IgD-negative memory B cell (primary cell): ENCODE measurements at regions not wholly inside any gene's neighbourhood (a gene's known extent, or its start where the extent isn't known, plus 50 kb on each side); places are given as distances from the start of the nearest gene placed in this dataset.

Experiments used
- H3K27ac Mint-ChIP-seq, 3 donors: one replicate each; pipeline ENCODE4 v1.8.0; 2020 to 2022; ENCODE audit warnings: mild to moderate bottlenecking in 3 of 3, mixed read lengths in 3 of 3, moderate library complexity in 1 of 3
- H3K27me3 Mint-ChIP-seq: one replicate; pipeline ENCODE4 v1.8.0; 2021; ENCODE audit warnings: mixed read lengths
- H3K36me3 Mint-ChIP-seq: one replicate; pipeline ENCODE4 v1.8.0; 2020; ENCODE audit warnings: mild to moderate bottlenecking, mixed read lengths
- H3K4me1 Mint-ChIP-seq, 3 donors: one replicate each; pipeline ENCODE4 v1.8.0; 2020 to 2022; ENCODE audit warnings: mixed read lengths in 3 of 3, mild to moderate bottlenecking in 1 of 3
- H3K4me3 Mint-ChIP-seq, 4 donors: one replicate each; pipeline ENCODE4 v1.8.0; 2020 to 2022; ENCODE audit warnings: mild to moderate bottlenecking in 4 of 4, mixed read lengths in 4 of 4, moderate library complexity in 3 of 4
- H3K9me3 Mint-ChIP-seq, 3 donors: one replicate each; pipeline ENCODE4 v1.8.0; 2020 to 2021; ENCODE audit warnings: mixed read lengths in 3 of 3, mild to moderate bottlenecking in 1 of 3

GRCh38 chr6:134725590-134725989 lies 224.3 kb downstream of the ALDH8A1 start:
- Mint-ChIP-seq H3K27me3 (peaks cover 3% of the 10 kb centered on the region), H3K4me3 (no peak overlapping the region), H3K36me3 (no peaks in the 10 kb centered on the region), H3K4me1 (no peaks in the 10 kb centered on the region), H3K9me3 (no peaks in the 10 kb centered on the region), H3K27ac (no peak overlapping the region)

GRCh38 chr6:134724771-134725340 lies 225.0 kb downstream of the ALDH8A1 start:
- Mint-ChIP-seq H3K4me3 (no peak overlapping the region), H3K9me3 (no peaks in the 10 kb centered on the region), H3K27me3 (peaks cover 3% of the 10 kb centered on the region), H3K27ac (no peak overlapping the region), H3K4me1 (no peaks in the 10 kb centered on the region), H3K36me3 (no peaks in the 10 kb centered on the region)

GRCh38 chr6:134723081-134723871 lies 226.6 kb downstream of the ALDH8A1 start:
- Mint-ChIP-seq H3K4me1 (no peaks in the 10 kb centered on the region), H3K36me3 (no peaks in the 10 kb centered on the region), H3K27me3 (peaks cover 3% of the 10 kb centered on the region), H3K27ac (no peak overlapping the region), H3K9me3 (no peaks in the 10 kb centered on the region), H3K4me3 (no peak overlapping the region)

GRCh38 chr6:134722200-134722870 lies 227.6 kb downstream of the ALDH8A1 start:
- H3K36me3 Mint-ChIP-seq = no peaks in the 10 kb centered on the region
- no peaks in the 10 kb centered on the region for H3K4me1 Mint-ChIP-seq
- no peaks in the 10 kb centered on the region for H3K9me3 Mint-ChIP-seq
- peaks cover 3% of the 10 kb centered on the region for H3K27me3 Mint-ChIP-seq
- no peak overlapping the region for H3K4me3 Mint-ChIP-seq
- no peak overlapping the region for H3K27ac Mint-ChIP-seq

GRCh38 chr6:134721060-134721405 lies 228.9 kb downstream of the ALDH8A1 start:
- no peaks in the 10 kb centered on the region for H3K36me3 Mint-ChIP-seq
- H3K27ac Mint-ChIP-seq = no peak overlapping the region

GRCh38 chr6:134720353-134721059 lies 229.4 kb downstream of the ALDH8A1 start:
- H3K27ac Mint-ChIP-seq = no peak overlapping the region
- no peaks in the 10 kb centered on the region for H3K36me3 Mint-ChIP-seq
- no peaks in the 10 kb centered on the region for H3K9me3 Mint-ChIP-seq
- H3K4me1 Mint-ChIP-seq = no peaks in the 10 kb centered on the region
- H3K4me3 Mint-ChIP-seq = no peak overlapping the region
- H3K27me3 Mint-ChIP-seq = peaks cover 3% of the 10 kb centered on the region

More at GRCh38 chr6:134721060-134721405, 228.9 kb downstream of the ALDH8A1 start:
- H3K4me3 Mint-ChIP-seq = no peak overlapping the region
- no peaks in the 10 kb centered on the region for H3K9me3 Mint-ChIP-seq
- no peaks in the 10 kb centered on the region for H3K4me1 Mint-ChIP-seq
- peaks cover 3% of the 10 kb centered on the region for H3K27me3 Mint-ChIP-seq

- Mint-ChIP-seq H3K9me3 (no peaks in the 10 kb centered on the region), H3K27ac (no peak overlapping the region), H3K4me3 (no peak overlapping the region), H3K36me3 (no peaks in the 10 kb centered on the region), H3K27me3 (peaks cover 5% of the 10 kb centered on the region), H3K4me1 (no peaks in the 10 kb centered on the region)
These were observed 230.0 kb downstream of the ALDH8A1 start for GRCh38 chr6:134719911-134720310.

GRCh38 chr6:134719286-134719685 lies 230.6 kb downstream of the ALDH8A1 start:
- Mint-ChIP-seq H3K4me1 (peaks cover 0 to 3% (median 0%) of the 10 kb centered on the region in 3 donors), H3K36me3 (peaks cover 1% of the 10 kb centered on the region), H3K27me3 (peaks cover 7% of the 10 kb centered on the region), H3K27ac (no peak overlapping the region), H3K4me3 (no peak overlapping the region), H3K9me3 (no peaks in the 10 kb centered on the region)

- Mint-ChIP-seq H3K4me1 (peaks cover 0 to 3% (median 0%) of the 10 kb centered on the region in 3 donors), H3K27me3 (peaks cover 11% of the 10 kb centered on the region), H3K27ac (no peak overlapping the region), H3K9me3 (no peaks in the 10 kb centered on the region), H3K4me3 (no peak overlapping the region), H3K36me3 (peaks cover 3% of the 10 kb centered on the region)
These were observed 235.2 kb downstream of the ALDH8A1 start for GRCh38 chr6:134714679-134715078.

- Mint-ChIP-seq H3K4me3 (no peak overlapping the region), H3K27ac (no peak overlapping the region), H3K36me3 (peaks cover 3% of the 10 kb centered on the region), H3K9me3 (no peaks in the 10 kb centered on the region), H3K27me3 (peaks cover 11% of the 10 kb centered on the region), H3K4me1 (peaks cover 0 to 3% (median 0%) of the 10 kb centered on the region in 3 donors)
These were observed 235.8 kb downstream of the ALDH8A1 start for GRCh38 chr6:134714113-134714512.

- no peak overlapping the region for H3K27ac Mint-ChIP-seq
- no peaks in the 10 kb centered on the region for H3K9me3 Mint-ChIP-seq
- H3K4me1 Mint-ChIP-seq = peaks cover 0 to 3% (median 0%) of the 10 kb centered on the region in 3 donors
- peaks cover 14% of the 10 kb centered on the region for H3K27me3 Mint-ChIP-seq
- H3K4me3 Mint-ChIP-seq = no peak overlapping the region
- H3K36me3 Mint-ChIP-seq = peaks cover 3% of the 10 kb centered on the region
These were observed 237.6 kb downstream of the ALDH8A1 start for GRCh38 chr6:134712311-134712710.

GRCh38 chr6:134708079-134708478 lies 241.8 kb downstream of the ALDH8A1 start:
- H3K36me3 Mint-ChIP-seq = peaks cover 1% of the 10 kb centered on the region
- H3K4me1 Mint-ChIP-seq = no peaks in the 10 kb centered on the region
- H3K9me3 Mint-ChIP-seq = no peaks in the 10 kb centered on the region
- H3K27ac Mint-ChIP-seq = no peak overlapping the region
- no peak overlapping the region for H3K4me3 Mint-ChIP-seq
- peaks cover 10% of the 10 kb centered on the region for H3K27me3 Mint-ChIP-seq

GRCh38 chr6:134707342-134708031 lies 242.4 kb downstream of the ALDH8A1 start:
- no peak overlapping the region for H3K27ac Mint-ChIP-seq
- no peaks in the 10 kb centered on the region for H3K4me1 Mint-ChIP-seq
- H3K4me3 Mint-ChIP-seq = no peak overlapping the region
- H3K27me3 Mint-ChIP-seq = peaks cover 8% of the 10 kb centered on the region
- peaks cover 1% of the 10 kb centered on the region for H3K36me3 Mint-ChIP-seq
- no peaks in the 10 kb centered on the region for H3K9me3 Mint-ChIP-seq

- Mint-ChIP-seq H3K4me1 (no peaks in the 10 kb centered on the region), H3K4me3 (no peak overlapping the region), H3K9me3 (no peaks in the 10 kb centered on the region), H3K36me3 (peaks cover 1% of the 10 kb centered on the region), H3K27me3 (peaks cover 10% of the 10 kb centered on the region), H3K27ac (no peak overlapping the region)
These were observed 243.1 kb downstream of the ALDH8A1 start for GRCh38 chr6:134706806-134707205.

GRCh38 chr6:134706153-134706552 lies 243.7 kb downstream of the ALDH8A1 start:
- peaks cover 1% of the 10 kb centered on the region for H3K36me3 Mint-ChIP-seq
- no peak overlapping the region for H3K27ac Mint-ChIP-seq
- peaks cover 10% of the 10 kb centered on the region for H3K27me3 Mint-ChIP-seq
- no peak overlapping the region for H3K4me3 Mint-ChIP-seq
- no peaks in the 10 kb centered on the region for H3K9me3 Mint-ChIP-seq
- H3K4me1 Mint-ChIP-seq = no peaks in the 10 kb centered on the region
